BLaER1 treated with 17β-estradiol and CSF1 and Interleukin-3, amounts not matched to agents 10 nM and 100 nM (cell line): ENCODE measurements at regions not wholly inside any gene's neighbourhood (a gene's known extent, or its start where the extent isn't known, plus 50 kb on each side); places are given as distances from the start of the nearest gene placed in this dataset.

Experiments
- H3K27ac ChIP-seq, 11 experiments: shearing (Covaris generic); formaldehyde crosslinking; 2 replicates each; pipeline ENCODE4 v1.8.1; 2022
- H3K27me3 ChIP-seq, 11 experiments: shearing (Covaris generic); formaldehyde crosslinking; 2 replicates each; pipeline ENCODE4 v1.8.1; 2022
- H3K36me3 ChIP-seq, 11 experiments: shearing (Covaris generic); formaldehyde crosslinking; 2 replicates each; pipeline ENCODE4 v1.8.1; 2022
- H3K4me1 ChIP-seq, 10 experiments: shearing (Covaris generic); formaldehyde crosslinking; 2 replicates each; pipeline ENCODE4 v1.8.1; 2022
- H3K4me2 ChIP-seq, 11 experiments: shearing (Covaris generic); formaldehyde crosslinking; 2 replicates each; pipeline ENCODE4 v1.8.1; 2022
- H3K4me3 ChIP-seq, 10 experiments: shearing (Covaris generic); formaldehyde crosslinking; 2 replicates each; pipeline ENCODE4 v1.8.1; 2022
- H3K9ac ChIP-seq, 11 experiments: shearing (Covaris generic); formaldehyde crosslinking; 2 replicates each; pipeline ENCODE4 v1.8.1; 2022
- H3K9me3 ChIP-seq, 11 experiments: shearing (Covaris generic); formaldehyde crosslinking; replicated peaks in 1 of 11; 2 replicates each; pipeline ENCODE4 v1.8.1; 2022
- H4K20me1 ChIP-seq, 11 experiments: shearing (Covaris generic); formaldehyde crosslinking; 2 replicates each; pipeline ENCODE4 v1.8.1; 2022
- Cebpa-rat ChIP-seq, 11 experiments: shearing (Covaris generic); IDR thresholded peaks; 2 replicates each; pipeline ENCODE4 v1.8.1; 2022

DNA sequence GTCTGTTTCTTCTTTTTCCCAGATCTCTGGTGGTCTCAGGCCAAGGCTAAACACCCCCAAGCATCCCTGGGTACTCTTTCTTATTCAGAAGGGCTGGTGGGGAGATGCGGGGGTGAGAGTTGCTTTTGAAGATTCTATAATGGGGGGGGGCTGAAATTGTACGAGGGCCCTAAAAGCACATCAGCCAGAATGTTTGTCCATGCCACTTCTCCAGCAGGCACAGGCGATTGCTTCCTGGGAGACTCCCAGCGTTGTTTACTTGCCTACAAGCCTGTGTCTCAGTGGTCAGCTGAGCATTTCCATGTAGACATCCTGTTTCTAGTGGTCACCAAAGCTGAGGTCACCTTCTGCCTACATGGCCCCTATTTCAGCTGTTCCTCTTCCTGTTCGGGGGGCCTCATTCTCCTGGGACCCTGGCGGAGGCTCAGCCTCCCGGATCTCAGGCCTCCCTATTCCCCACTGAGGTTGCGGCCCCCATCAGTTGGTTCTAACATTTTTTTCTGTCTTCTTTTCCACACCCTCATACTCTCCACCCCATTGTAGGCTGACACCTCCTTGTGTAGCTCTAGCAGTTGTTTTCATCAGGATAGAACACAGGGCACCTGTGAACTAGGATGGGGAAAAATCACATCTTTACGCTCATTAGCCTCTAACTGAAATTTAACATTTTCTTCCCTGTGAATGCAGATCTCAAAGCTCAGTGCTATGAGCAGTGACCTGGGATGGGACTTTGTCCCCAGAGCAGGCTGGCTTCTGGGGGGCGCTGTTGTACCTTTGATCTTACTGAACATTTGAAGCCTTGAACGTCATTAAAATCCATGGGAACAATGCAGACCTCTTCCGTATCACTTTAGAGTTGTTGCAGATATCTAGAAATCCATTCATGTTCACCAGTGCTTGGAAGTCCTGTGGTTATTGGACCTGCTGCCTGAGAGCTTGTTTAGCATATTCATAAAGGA lies 286.5 kb downstream of the GLRX3 start:
- no peaks in the 10 kb centered on the region for H3K36me3 ChIP-seq
- H3K27ac ChIP-seq = no peak overlapping the region
- no peak overlapping the region for H3K9ac ChIP-seq
- TF ChIP-seq Cebpa-rat (IDR thresholded peaks at IDR 0.05) = no peak
- no peaks in the 10 kb centered on the region for H4K20me1 ChIP-seq
- H3K4me2 ChIP-seq = no peak overlapping the region
- 0 out of 20 replicates have a peak, but pooled peaks cover 0 to 4% (median 0%) of the 10 kb centered on the region in 10 experiments for H3K4me1 ChIP-seq
- no peaks in the 10 kb centered on the region for H3K9me3 ChIP-seq
- no peaks in the 10 kb centered on the region for H3K27me3 ChIP-seq
- no peak overlapping the region for H3K4me3 ChIP-seq

DNA sequence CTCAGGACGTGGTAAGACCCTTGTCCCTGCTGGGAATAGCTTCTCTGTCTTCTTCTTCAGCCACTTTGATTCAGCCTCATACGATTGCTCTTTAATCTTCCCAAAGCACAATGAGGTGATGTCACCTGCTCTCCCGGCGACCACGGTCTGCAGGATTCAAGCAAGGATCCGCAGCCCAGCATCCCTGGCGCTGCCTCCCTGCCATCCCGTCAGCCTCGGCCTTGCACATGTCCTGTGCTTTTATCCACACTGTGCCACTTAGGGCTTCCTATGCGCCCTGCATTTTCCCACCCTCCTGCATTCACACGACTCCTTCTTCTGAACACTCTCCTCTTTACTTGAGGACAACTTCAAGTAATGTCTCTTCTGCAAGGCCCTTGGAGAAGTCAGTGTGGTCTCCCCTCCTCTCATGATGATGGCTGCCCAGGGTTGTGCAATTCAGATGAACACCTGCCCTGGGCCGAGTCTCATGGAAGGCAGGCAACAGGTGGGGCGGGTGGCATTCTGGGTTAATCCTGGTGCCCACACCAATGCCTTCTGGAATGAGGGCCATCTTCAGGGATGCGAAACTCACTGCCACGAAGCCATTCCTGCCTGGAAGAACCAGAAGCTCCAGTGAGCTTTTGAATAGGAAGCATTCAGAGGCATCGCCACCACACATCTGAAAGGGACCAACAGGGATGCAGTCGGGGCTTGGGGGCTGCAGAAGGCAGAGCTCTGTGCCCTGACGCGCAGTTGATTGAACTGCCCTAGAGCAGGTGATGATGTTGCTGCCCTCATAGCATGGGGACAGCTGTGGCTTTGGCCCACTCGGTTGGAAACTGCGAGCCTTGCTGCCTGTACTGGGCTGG lies 287.5 kb downstream of the GLRX3 start:
- Histone ChIP-seq H3K4me2 (no peak overlapping the region), H3K9me3 (no peaks in the 10 kb centered on the region), H4K20me1 (no peaks in the 10 kb centered on the region), H3K27ac (no peak overlapping the region), H3K4me1 (0 out of 20 replicates have a peak, but pooled peaks cover 0 to 4% (median 0%) of the 10 kb centered on the region in 10 experiments), H3K4me3 (no peak overlapping the region), H3K36me3 (no peaks in the 10 kb centered on the region), H3K27me3 (no peaks in the 10 kb centered on the region), H3K9ac (no peak overlapping the region)
- TF ChIP-seq Cebpa-rat (IDR thresholded peaks at IDR 0.05) = no peak

DNA sequence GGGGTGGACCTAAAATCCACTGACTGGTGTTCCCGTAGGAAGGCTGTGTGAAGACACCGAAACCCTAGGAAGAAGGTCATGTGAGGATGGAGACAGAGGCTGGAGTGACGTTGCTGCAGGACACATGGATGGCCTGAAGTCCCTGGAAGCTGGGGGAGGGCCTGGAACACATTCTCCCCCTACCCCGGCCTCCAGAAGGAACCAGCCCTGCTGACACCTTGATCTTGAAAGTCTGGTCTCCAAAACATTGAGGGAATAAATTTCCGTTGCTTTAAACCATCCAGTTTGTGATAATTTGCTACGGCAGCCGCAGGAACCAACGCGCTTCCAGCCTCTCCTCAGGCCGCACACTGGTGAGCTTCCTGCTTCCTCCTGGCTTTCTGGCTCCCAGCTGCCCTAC lies 288.2 kb downstream of the GLRX3 start:
- no peak overlapping the region for H3K4me3 ChIP-seq
- 0 out of 20 replicates have a peak, but pooled peaks cover 0 to 4% (median 0%) of the 10 kb centered on the region in 10 experiments for H3K4me1 ChIP-seq
- H3K9me3 ChIP-seq = no peaks in the 10 kb centered on the region
- H3K4me2 ChIP-seq = no peak overlapping the region
- H3K36me3 ChIP-seq = no peaks in the 10 kb centered on the region
- H3K27ac ChIP-seq = no peak overlapping the region
- no peak for TF ChIP-seq Cebpa-rat (IDR thresholded peaks at IDR 0.05)
- no peak overlapping the region for H3K9ac ChIP-seq
- no peaks in the 10 kb centered on the region for H4K20me1 ChIP-seq
- H3K27me3 ChIP-seq = no peaks in the 10 kb centered on the region

DNA sequence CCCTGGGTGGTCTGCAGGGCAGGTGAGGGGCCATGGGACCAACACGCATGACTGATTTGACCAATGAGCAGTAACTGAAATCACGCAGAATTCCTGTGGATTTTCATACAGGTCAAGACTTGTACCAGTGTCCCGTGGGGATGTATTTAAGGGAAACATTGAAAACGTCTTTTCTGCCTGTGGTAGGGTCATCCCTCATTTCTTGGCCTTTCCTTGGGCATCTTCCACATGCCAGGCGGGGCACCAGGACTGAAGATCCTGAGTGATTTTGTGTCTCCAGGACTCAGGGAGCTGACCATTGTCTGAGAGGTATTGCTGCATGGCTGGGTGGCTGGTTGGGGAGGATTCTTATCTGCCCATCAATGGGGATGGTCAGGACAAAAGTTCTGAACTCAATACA lies 289.0 kb downstream of the GLRX3 start:
- no peak overlapping the region for H3K27ac ChIP-seq
- H3K36me3 ChIP-seq = no peaks in the 10 kb centered on the region
- no peak overlapping the region for H3K9ac ChIP-seq
- no peaks in the 10 kb centered on the region for H3K27me3 ChIP-seq
- H4K20me1 ChIP-seq = no peaks in the 10 kb centered on the region
- H3K4me3 ChIP-seq = no peak overlapping the region
- H3K4me2 ChIP-seq = no peak overlapping the region
- TF ChIP-seq Cebpa-rat (IDR thresholded peaks at IDR 0.05) = no peak
- H3K9me3 ChIP-seq = no peaks in the 10 kb centered on the region
- H3K4me1 ChIP-seq = 0 out of 20 replicates have a peak, but pooled peaks cover 0 to 4% (median 0%) of the 10 kb centered on the region in 10 experiments

DNA sequence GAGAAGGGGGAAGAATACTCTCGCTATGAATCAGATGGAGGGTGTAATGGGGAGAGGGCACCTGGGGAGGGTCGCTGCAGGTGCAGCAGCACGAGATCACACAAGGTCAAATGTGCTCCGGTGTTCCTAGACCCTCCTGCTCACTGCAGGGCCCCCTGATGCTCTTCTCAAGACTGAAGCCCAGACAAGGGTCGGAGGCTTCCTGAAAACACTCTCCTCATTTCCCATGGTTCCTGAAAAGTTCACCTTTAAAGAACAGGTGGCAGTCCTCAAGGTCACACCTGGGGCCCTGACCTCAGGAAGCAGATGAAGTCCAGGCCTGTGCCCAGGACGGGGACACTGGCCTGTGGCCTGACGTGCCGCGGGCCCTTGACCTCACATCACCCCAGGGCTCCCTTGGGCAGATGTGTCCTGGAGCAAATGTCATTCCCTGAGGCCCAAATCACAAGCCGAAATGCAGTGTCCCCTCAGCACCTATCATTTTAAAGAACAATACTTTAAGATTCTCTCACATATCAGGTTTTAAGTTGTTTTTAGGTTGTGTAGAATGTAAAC lies 289.8 kb downstream of the GLRX3 start:
- Histone ChIP-seq H3K4me1 (0 out of 20 replicates have a peak, but pooled peaks cover 0 to 4% (median 0%) of the 10 kb centered on the region in 10 experiments), H3K27ac (no peak overlapping the region), H3K9ac (no peak overlapping the region), H3K9me3 (no peaks in the 10 kb centered on the region; a peak in 1 of 22 replicates), H3K36me3 (no peaks in the 10 kb centered on the region), H4K20me1 (no peaks in the 10 kb centered on the region), H3K27me3 (no peaks in the 10 kb centered on the region), H3K4me2 (no peak overlapping the region), H3K4me3 (no peak overlapping the region)
- TF ChIP-seq Cebpa-rat (IDR thresholded peaks at IDR 0.05) = no peak

DNA sequence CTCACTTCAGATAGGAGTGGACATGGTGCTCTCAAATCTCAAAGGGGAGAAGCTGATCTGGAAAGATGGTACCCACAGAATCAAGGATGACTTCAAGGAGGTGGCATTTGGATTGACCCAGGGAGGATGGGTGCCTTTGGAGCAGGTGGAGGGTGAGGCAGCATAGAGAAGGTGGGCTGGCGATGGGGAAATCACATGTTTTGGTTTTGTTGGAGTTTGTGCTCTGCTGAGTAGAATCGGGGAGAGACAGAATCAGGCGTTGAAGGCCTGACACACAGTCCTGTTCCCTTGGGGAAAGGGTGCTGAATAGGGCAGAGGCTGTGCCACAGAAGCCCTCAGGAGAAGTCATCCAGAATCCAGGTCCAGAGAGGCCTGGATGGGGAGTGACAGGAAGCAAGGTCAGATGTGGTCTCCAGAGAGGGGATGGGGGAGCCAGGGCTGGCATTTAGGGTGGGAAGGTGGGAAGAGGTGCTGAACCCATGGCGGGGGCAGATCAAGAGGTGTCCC lies 291.1 kb downstream of the GLRX3 start:
- H3K4me3 ChIP-seq = no peak overlapping the region
- 0 out of 20 replicates have a peak, but pooled peaks cover 0 to 4% (median 0%) of the 10 kb centered on the region in 10 experiments for H3K4me1 ChIP-seq
- no peak overlapping the region for H3K27ac ChIP-seq
- TF ChIP-seq Cebpa-rat (IDR thresholded peaks at IDR 0.05) = no peak
- H3K4me2 ChIP-seq = no peak overlapping the region
- no peaks in the 10 kb centered on the region for H3K36me3 ChIP-seq
- no peaks in the 10 kb centered on the region for H4K20me1 ChIP-seq
- no peak overlapping the region for H3K9ac ChIP-seq
- H3K27me3 ChIP-seq = no peaks in the 10 kb centered on the region
- H3K9me3 ChIP-seq = no peaks in the 10 kb centered on the region; a peak in 1 of 22 replicates

DNA sequence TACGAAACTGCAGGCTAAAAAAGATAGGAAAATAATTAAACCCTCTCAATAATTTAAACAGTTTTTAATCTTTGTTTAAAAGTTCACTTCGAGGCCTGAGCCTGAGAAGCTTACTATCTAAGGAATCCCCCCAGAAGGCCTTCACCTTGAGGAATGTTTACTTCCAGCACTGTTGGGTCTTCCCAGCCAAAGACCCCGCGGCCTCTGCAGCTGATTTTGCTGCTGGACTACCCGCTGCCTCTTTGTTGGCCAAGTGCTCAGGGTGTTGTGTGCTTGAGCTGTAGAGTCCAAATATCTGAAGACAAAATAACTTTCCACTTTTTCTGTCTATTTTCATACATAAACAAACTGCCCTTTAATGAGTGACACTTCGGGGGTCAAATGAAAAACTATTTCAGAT lies 292.7 kb downstream of the GLRX3 start:
- Histone ChIP-seq H3K4me1 (0 out of 20 replicates have a peak, but pooled peaks cover 0 to 4% (median 0%) of the 10 kb centered on the region in 10 experiments), H3K4me3 (no peak overlapping the region), H3K36me3 (no peaks in the 10 kb centered on the region), H3K4me2 (no peak overlapping the region), H4K20me1 (no peaks in the 10 kb centered on the region), H3K9me3 (peaks cover 0 to 10% (median 0%) of the 10 kb centered on the region in 11 experiments; a peak in 4 of 22 replicates), H3K27me3 (no peaks in the 10 kb centered on the region), H3K27ac (no peak overlapping the region), H3K9ac (no peak overlapping the region)
- no peak for TF ChIP-seq Cebpa-rat (IDR thresholded peaks at IDR 0.05)

DNA sequence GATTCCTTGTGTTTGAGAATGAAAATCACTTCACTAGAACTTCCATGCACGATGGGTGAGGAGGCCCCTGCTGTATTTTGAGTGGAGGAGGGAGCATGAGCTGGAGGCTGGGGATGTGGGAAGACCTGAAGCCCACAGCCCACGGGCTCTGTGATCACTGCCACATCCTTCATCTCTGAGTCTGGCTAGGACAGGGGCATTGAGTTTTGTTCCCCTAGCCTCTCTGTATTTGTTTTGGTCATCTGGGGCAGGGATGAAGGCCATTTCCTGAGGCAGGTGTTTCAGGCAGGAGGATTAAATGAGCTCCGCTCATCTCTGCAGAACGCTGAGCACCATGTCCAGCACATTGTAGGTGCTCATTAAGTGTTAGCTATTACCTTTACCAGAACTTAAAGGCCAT lies 293.6 kb downstream of the GLRX3 start:
- no peaks in the 10 kb centered on the region for H3K36me3 ChIP-seq
- H3K9ac ChIP-seq = no peak overlapping the region
- 0 out of 20 replicates have a peak, but pooled peaks cover 0 to 4% (median 0%) of the 10 kb centered on the region in 10 experiments for H3K4me1 ChIP-seq
- no peaks in the 10 kb centered on the region for H3K27me3 ChIP-seq
- no peak for TF ChIP-seq Cebpa-rat (IDR thresholded peaks at IDR 0.05)
- H3K9me3 ChIP-seq = peaks cover 0 to 14% (median 0%) of the 10 kb centered on the region in 11 experiments; a peak in 6 of 22 replicates
- H3K27ac ChIP-seq = no peak overlapping the region
- H3K4me2 ChIP-seq = no peak overlapping the region
- no peak overlapping the region for H3K4me3 ChIP-seq
- H4K20me1 ChIP-seq = no peaks in the 10 kb centered on the region
